ENCODE measurements at regions not wholly inside any gene's neighbourhood (a gene's known extent, or its start where the extent isn't known, plus 50 kb on each side); places are given as distances from the start of the nearest gene placed in this dataset.

- Histone ChIP-seq H3K27ac (ENCODE audit: extremely low read depth, low read depth, low read length) (no peak overlapping the region), H3K36me3 (ENCODE audit: control insufficient read depth in 2 of 2, insufficient read depth in 1 of 2, low read length in 2 of 2) (no peaks in the 10 kb centered on the region), H3K4me3 (ENCODE audit: low read depth, low read length) (no peak overlapping the region), H3K4me1 (ENCODE audit: control insufficient read depth, insufficient read depth, low read length) (no peaks in the 10 kb centered on the region), H3K9me3 (ENCODE audit: control insufficient read depth, insufficient read depth, low read depth, low read length) (no peaks in the 10 kb centered on the region)
- TF ChIP-seq ZEB2 (tag by site-specific recombination; IDR thresholded peaks at IDR 0.05), result no peak
- no peak for TF ChIP-seq ZNF324 (tag by site-specific recombination; IDR thresholded peaks at IDR 0.05)
- TF ChIP-seq ZNF433 (tag by site-specific recombination; IDR thresholded peaks at IDR 0.05; ENCODE audit: low read depth), result no peak
- TF ChIP-seq KLF17 (tag by site-specific recombination; IDR thresholded peaks at IDR 0.05), result no peak
- TF ChIP-seq ZNF610 (tag by site-specific recombination; IDR thresholded peaks at IDR 0.05; ENCODE audit: borderline replicate concordance), result no peak
- TF ChIP-seq ZNF202 (tag by site-specific recombination; IDR thresholded peaks at IDR 0.05; ENCODE audit: borderline replicate concordance), result no peak
- no peak for TF ChIP-seq ZNF335 (tag by site-specific recombination; conservative IDR thresholded peaks at IDR 0.05)
- no peak for TF ChIP-seq ZSCAN5A (tag by site-specific recombination; IDR thresholded peaks at IDR 0.05)
- TF ChIP-seq ZNF184 (tag by site-specific recombination; IDR thresholded peaks at IDR 0.05), result no peak
- ChIA-PET POLR2A (no interaction called here), CTCF (interaction anchor here (0.7 kb wide), 1 partner anchor 48 kb away, joined by 3 read pairs; no protein-coding TSS in a partner anchor)
Observed at GRCh38 chr10:29183301-29183945, 105.4 kb upstream of the LYZL1 start.

- Histone ChIP-seq H3K4me3 (ENCODE audit: low read depth, low read length) (no peak overlapping the region), H3K9me3 (ENCODE audit: control insufficient read depth, insufficient read depth, low read depth, low read length) (no peaks in the 10 kb centered on the region), H3K4me1 (ENCODE audit: control insufficient read depth, insufficient read depth, low read length) (no peaks in the 10 kb centered on the region), H3K27ac (ENCODE audit: extremely low read depth, low read depth, low read length) (no peak overlapping the region), H3K36me3 (ENCODE audit: control insufficient read depth in 2 of 2, insufficient read depth in 1 of 2, low read length in 2 of 2) (no peaks in the 10 kb centered on the region)
- POLR2A ChIA-PET, result no interaction called here
- peak; percentile 94 for TF ChIP-seq ZNF677 (tag by site-specific recombination; IDR thresholded peaks at IDR 0.05)
- no peak for TF ChIP-seq ZNF561 (tag by site-specific recombination; IDR thresholded peaks at IDR 0.05; ENCODE audit: borderline replicate concordance)
- CTCF ChIA-PET, result interaction anchor here (0.7 kb wide), 1 partner anchor 49 kb away, joined by 3 read pairs; no protein-coding TSS in a partner anchor
Observed at GRCh38 chr10:29184205-29185000, 104.5 kb upstream of the LYZL1 start.

GRCh38 chr10:29185050-29185449 is 103.8 kb upstream of the LYZL1 start:
- TF ChIP-seq ZNF426 (tag by site-specific recombination; IDR thresholded peaks at IDR 0.05) (no peak), BCL6B (tag by site-specific recombination; IDR thresholded peaks at IDR 0.05) (no peak), ZNF510 (tag by site-specific recombination; IDR thresholded peaks at IDR 0.05; ENCODE audit: insufficient replicate concordance) (no peak), ZIC2 (tag by site-specific recombination; IDR thresholded peaks at IDR 0.05) (peak; percentile 76)
- ChIA-PET POLR2A (no interaction called here), CTCF (no interaction called here)
- no peak overlapping the region for H3K4me3 ChIP-seq (ENCODE audit: low read depth, low read length)
- H3K36me3 ChIP-seq (ENCODE audit: control insufficient read depth in 2 of 2, insufficient read depth in 1 of 2, low read length in 2 of 2), result no peaks in the 10 kb centered on the region
- no peaks in the 10 kb centered on the region for H3K4me1 ChIP-seq (ENCODE audit: control insufficient read depth, insufficient read depth, low read length)
- H3K27ac ChIP-seq (ENCODE audit: extremely low read depth, low read depth, low read length), result no peak overlapping the region
- no peaks in the 10 kb centered on the region for H3K9me3 ChIP-seq (ENCODE audit: control insufficient read depth, insufficient read depth, low read depth, low read length)
